ENCODE measurements at regions not wholly inside any gene's neighbourhood (a gene's known extent, or its start where the extent isn't known, plus 50 kb on each side); places are given as distances from the start of the nearest gene placed in this dataset.

- no peak for TF ChIP-seq CTCF (IDR thresholded peaks at IDR 0.05; ENCODE audit: poor library complexity, severe bottlenecking)
- TF ChIP-seq TAF1 (IDR thresholded peaks at IDR 0.05; ENCODE audit: low read depth) = no peak
- no peak for TF ChIP-seq REST (IDR thresholded peaks at IDR 0.05; ENCODE audit: borderline replicate concordance)
- TF ChIP-seq RAD21 (conservative IDR thresholded peaks at IDR 0.05) = no peak
- TF ChIP-seq EZH2 (IDR thresholded peaks at IDR 0.05; ENCODE audit: borderline replicate concordance, insufficient read depth, low read length, poor library complexity, severe bottlenecking) = no peak
- TF ChIP-seq POLR2AphosphoS5 (IDR thresholded peaks at IDR 0.05) = no peak
- no peak for TF ChIP-seq EP300 (conservative IDR thresholded peaks at IDR 0.05; ENCODE audit: poor library complexity, severe bottlenecking)
Observed at GRCh38 chr1:199878823-199879222, 148.7 kb upstream of the NR5A2 start.

Data from neural cell (in vitro differentiated cells).